Activated CD4-positive, alpha-beta T cell treated with anti-CD3 and anti-CD28 coated beads, Interleukin-2, amount 50 U/mL, for 1 hour (primary cell): ENCODE measurements at regions not wholly inside any gene's neighbourhood (a gene's known extent, or its start where the extent isn't known, plus 50 kb on each side); places are given as distances from the start of the nearest gene placed in this dataset.

Experiments used
- DNase-seq: peaks from one replicate; pipeline ENCODE4 v3.0.0-alpha.2; 2020

DNA sequence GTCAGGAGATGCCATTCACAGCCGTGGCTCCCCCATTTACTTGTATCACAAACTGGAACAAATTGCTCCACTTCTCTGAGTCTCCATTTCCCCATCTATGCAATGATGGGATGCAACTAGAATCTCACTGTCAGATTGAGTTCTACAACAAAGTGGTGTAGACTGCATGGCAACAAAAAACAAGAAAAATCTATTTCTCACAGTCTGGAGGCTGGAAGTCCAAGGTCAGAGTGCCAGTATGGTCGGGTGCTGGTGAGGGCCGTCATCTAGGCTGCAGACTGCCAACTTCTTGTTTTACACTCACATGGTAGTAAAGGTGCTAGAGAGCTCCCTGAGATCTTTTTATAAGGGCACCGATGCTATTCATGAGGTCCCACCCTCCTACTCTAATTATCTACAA lies 158.4 kb upstream of the BCL6 start:
- DNase-seq = no peak

GRCh38 chr3:187906416-187906815 lies 161.1 kb upstream of the BCL6 start:
- no peak for DNase-seq

DNA sequence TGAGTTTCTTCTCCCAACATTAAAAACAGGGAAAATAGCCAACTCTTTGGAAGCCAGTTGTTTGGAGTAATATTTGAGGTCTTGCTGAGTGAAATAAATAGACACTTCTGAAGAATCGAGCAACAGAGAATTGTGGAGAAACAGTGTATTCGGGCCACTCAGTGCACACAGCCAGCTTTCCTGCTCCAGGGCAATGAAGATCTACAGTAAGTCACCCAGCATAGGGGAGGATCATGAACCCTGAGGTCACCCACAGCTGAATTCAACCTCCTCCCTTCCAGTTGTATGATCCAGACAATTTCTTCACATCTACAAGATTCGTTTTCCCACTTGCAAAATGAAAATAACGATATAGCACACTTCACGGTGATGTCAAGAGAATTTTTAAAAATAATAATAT lies 161.7 kb upstream of the BCL6 start:
- DNase-seq = no peak

- no peak for DNase-seq
These were observed 164.6 kb upstream of the BCL6 start for GRCh38 chr3:187909866-187910265.

DNA sequence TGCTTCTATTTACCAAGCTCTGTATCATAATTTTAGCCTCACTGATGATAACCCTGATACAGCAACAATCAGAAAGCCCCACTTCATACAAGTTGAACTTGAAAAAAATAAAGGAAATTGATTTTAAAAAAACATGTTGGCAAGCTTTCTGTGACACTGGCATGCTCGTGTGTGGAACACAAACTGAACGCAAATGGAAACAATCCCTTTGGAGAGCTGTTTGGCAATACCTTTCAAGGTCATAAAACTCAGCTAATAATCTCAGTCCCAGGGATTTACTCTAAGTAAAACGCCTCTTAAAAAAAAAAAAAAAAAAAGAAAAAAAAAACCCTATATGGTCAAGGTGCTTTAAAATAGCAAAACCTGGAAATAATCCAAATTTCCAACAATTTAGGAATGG lies 166.7 kb upstream of the BCL6 start:
- DNase-seq = no peak

DNA sequence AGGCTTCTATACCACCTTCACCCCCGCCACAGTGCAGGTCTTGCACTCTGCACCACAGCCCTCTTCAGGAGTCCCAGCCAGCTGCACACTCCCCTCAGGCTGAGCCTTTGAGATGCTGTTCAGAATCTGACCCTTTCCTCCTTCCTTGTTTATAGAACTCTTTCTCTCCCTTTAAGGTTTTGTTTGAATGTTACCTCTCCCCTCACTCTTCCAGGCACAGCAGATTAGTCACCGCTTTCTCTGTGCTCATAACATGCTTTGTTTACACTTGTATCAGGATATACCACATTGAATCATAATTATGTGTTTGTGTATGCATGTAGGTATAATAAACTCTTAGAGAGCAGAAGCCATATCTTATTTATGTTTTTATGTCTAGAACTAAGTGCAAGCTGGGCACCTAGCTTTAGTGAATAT lies 168.4 kb upstream of the BCL6 start:
- no peak for DNase-seq

GRCh38 chr3:187914231-187914630 lies 169.0 kb upstream of the BCL6 start:
- DNase-seq = no peak

DNA sequence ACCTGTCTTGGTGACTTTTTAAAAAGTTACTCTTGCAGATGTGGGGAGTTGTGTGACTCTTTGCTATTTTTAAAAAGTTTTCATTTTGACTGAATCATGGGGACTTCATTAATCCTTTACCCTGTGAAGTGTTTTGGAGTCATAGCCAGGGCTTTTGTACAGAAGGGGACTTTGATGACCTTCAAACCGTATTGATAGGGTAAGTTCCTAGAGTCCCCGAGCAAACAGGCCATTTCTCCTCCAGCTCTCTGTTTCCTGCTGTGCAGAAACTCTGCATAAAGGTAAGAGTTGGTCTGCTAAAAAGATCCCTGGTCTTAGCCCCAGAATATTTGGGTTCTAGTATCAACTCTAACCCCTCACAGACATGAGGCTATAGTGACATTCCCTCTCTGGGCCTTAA lies 170.8 kb upstream of the BCL6 start:
- DNase-seq = no peak

- DNase-seq = no peak
These were observed 172.9 kb upstream of the BCL6 start for GRCh38 chr3:187918081-187918644.

DNA sequence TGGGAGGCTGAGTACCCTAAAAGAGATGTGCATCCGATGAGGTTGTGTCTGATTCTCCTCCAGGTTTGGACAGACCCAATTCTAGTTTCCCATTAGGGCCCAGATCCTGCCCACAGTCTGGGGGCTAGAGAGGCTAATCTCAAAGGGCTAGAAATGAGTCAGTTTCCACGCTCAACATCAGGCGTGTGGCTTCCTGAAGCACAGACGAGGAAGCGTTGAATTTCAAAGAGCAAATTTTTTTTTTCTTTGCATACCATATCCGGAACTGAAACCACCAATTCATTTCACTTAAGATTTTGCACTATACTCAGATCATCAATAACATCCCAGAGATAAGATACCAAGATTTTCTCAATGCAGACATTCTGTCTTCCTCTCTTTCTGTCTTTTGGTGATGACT lies 173.8 kb upstream of the BCL6 start:
- peak; percentile 56 for DNase-seq

GRCh38 chr3:187919544-187919943 lies 174.3 kb upstream of the BCL6 start:
- DNase-seq = no peak

- DNase-seq = no peak
These were observed 174.8 kb upstream of the BCL6 start for GRCh38 chr3:187920030-187920429.

GRCh38 chr3:187920913-187921312 lies 175.6 kb upstream of the BCL6 start:
- DNase-seq = no peak

DNA sequence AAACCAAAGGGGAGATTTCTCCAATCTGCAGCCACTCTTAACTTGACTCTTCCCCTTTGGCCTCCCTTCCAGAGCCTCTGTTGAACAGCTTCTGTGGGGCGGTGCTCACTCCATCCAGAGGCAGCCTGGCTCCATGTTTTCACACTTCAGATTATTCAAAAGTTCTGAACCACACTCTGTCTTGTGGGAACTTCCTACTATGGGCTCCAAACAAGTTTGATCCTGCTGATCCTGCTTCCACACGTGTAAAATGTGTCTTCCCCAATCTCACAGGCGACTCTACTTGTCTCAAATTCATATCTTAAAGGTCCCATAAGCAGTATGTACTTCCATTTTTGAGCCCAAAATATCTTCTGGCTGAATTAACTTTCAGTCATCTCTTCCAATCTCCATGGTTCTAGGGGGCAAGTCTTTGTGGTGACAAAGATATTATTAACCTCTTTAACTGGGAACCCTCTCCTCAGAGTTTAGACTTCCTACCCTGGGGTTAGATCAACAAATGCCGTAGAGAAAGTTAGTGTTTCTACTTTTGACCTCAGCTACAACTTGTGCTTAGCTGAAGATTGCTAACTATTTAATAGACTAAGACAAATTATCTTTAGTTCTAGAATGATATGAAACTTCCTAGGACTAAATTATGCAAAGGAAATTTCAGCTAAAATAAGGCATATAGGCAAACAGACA lies 176.3 kb upstream of the BCL6 start:
- DNase-seq = no peak

DNA sequence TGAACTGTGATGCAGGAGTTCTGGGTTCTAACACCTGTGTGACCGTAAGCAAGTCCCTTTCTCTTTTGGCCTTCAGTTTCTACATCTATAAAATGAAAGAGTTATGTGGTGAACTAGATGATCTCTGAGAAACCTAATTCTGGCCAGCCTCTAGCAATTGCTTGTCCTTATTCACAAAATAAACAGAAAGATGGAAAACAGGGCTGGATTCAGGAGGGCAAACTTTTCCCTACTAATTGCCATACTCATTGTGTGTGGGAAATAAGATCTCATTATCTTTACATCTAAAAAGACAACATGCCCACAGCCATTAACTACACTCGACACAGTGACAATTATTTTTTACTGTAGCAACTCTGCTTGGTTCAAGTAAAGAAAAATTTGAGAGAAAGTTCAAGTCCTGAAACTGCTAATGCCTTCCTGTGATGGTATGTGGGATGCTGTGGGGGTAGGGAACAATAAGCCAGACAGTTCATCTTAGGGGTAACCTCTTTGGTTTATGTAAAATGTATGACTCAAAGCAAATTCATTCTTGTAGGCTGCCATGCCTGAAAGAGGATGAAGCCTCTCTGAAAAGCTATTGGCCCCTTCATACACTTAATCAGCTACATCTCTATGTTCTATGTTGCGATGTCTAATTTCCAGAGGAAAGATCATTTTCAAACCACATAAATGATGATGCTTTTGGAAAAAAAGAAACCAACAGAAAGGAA lies 177.6 kb upstream of the BCL6 start:
- DNase-seq = no peak

GRCh38 chr3:187924651-187925050 lies 179.4 kb upstream of the BCL6 start:
- no peak for DNase-seq

GRCh38 chr3:187925326-187925725 lies 180.1 kb upstream of the BCL6 start:
- no peak for DNase-seq

- DNase-seq = no peak
These were observed 181.4 kb upstream of the BCL6 start for GRCh38 chr3:187926620-187927019.

DNA sequence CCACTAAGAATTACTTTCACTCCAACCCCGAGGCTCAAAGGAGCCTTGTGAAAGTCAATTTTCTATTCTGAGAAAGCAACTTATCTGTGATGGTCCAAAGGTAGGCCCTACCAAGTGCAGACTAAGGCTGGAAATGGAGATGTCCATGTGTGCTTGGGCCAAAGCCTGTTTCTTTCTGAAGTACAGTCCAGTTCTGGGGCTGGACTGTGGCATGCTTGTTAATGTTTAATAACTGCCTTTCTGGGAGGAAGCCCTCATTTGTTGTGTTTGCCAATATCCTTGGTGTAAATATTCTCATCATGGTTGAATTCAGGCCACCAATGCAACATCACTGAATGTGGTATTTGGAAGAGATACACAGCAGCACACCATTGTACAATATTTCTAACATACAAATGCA lies 182.3 kb upstream of the BCL6 start:
- DNase-seq = no peak

GRCh38 chr3:187929112-187929816 lies 184.0 kb upstream of the BCL6 start:
- DNase-seq = no peak

GRCh38 chr3:187930021-187930420 lies 184.8 kb upstream of the BCL6 start:
- DNase-seq = no peak

DNA sequence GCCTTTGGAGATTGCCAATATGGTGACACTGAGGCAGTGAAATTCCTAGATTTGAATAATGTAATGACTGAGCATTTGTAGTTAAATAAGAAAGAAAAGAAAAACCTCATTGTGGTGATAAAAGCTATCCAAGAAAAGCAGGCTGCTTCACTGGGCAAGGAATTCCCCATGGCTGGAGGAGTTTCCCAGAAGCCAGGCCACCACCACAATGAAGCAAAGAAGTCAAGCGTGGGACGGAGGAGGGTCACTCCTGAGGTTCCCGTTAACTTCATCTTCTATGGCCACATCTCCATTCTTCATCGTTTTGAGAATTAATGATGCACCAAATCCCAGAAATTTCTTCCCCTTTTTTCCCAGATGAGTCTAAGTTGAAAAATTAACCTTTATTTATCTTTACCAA lies 185.8 kb upstream of the BCL6 start:
- no peak for DNase-seq

DNA sequence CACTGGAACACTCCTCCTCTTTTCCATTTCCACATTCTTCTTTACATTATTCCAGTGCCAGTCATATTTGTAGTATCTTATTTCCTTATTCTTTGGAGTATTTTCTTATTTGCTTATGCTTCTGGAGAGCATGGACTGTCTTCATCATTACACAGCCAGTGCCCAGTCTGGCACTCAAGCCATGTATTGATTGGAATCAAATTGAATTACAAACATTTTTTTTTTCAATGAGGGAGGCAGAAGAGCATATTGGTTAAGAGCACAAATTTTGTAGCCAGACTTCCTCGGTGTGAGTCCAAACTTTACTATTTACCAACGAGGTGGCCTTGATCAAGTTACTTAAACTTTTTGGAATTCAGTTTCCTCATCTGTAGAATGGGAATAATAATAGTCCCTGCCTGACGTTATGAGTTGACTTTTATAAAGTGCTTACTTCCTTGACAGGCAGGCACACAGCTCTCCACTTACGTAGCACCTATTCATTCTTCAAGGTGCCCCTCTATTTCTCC lies 186.6 kb upstream of the BCL6 start:
- DNase-seq = no peak

DNA sequence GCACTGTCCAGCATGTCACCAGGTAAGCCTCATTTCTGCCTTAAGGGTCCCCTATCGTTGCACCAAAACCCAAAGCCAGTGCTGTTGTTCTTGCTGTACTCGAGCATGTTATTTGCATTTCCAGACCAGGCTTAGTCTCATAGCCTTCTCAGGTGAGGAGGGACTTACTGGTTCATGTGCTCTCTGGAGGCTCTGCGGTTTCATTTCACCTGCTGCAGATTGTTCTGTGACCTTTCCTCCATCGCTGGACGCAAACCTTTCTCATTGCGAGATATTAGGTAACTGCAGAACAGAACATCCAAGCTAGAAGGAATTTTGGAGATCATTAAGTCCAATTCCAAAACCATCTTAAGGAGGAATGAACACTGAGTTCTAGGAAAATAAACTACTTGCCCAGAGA lies 187.3 kb upstream of the BCL6 start:
- no peak for DNase-seq
